Dermis blood vessel endothelial cell (primary cell): ENCODE measurements at regions not wholly inside any gene's neighbourhood (a gene's known extent, or its start where the extent isn't known, plus 50 kb on each side); places are given as distances from the start of the nearest gene placed in this dataset.

ENCODE experiments used
- DNase-seq: peaks from one replicate; pipeline ENCODE4 v3.0.0; 2010

DNA sequence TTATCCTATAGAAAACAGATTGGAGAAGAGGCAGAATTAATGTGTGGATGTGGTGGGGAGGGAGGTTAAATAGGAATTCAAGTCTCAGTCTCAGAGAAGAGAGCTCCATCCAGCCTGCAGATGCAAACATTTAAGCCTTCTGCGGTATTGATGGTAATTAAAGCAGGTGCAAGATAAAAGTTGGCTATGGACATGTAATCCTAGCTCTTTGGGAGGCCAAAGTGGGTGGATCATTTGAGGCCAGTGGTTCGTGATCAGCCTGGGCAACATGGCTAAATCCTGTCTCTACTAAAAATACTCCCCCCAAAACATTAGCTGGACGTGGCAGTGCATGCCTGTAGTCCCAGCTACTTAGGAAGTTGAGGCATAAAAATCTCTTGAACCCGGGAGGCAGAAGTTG lies 332.7 kb downstream of the PABPC4L start:
- no peak for DNase-seq

DNA sequence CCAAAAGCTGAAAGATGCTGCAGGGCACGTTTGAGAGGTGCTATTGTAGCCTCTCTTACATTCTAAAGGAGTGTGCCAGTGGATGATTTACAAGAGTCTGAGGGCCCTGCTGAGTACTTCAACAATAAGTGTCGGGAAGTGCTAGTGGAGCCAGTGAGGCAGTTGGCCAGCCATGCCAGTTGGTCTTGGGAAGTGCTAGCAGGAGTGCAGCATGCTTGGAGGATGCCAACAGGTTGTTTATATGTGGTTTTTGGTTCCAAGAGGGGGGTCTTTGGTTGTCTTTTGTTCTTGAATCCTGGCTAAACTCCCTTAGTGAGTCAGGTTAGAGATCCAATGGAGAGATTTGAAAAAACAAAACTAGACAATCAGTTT lies 335.3 kb downstream of the PABPC4L start:
- no peak for DNase-seq

DNA sequence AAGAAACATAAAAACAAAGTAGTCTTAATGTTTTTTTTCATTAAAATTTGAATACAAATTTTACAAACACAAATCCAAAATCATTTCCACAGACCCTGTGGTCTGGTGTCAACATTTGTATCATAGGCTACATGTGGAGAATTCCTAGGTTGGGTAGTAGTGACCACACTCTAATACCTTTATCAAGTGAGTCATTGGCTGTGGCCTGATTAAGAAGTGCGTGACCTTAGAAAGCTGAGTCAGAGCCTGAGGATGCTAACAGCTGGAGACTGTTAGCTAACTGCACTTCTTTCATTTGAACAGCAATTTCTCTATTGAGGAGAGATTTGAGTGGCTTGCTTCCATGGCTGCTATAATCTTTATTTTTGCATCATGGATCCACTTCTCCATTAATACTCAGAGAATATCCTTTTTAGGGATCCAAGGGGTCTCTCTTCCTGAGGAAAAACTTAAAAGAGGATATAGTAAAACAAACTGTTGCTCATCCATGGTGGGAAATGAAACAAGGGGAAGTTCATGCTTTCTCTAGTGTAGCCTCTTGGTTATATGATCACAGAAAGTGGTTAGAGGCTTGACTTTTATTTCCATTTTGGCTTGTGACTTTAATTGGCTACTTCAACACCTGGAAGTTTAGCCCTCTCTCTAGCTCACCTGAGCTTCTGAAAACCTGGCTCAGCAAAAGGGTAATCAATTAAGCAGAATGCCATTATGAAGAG lies 335.8 kb downstream of the PABPC4L start:
- DNase-seq = no peak

DNA sequence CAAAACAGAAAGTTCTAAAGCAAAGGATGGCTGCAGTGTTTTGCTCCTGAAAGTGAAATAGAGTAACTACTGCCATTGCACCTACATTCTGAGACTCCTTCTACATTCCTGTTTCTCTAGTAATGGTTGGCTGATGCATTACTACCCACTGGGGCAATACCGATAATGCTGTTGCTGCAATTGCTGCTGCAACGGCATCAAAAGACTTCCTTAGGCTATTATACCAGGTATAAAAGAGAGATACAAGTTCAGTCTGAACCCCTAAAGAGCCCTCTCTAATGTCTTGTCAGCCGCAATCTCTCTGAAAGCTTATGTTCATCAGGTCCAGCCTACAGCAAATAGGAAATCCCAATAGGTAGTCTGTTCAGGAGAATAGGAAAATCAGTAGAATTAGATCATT lies 338.4 kb downstream of the PABPC4L start:
- DNase-seq = no peak

DNA sequence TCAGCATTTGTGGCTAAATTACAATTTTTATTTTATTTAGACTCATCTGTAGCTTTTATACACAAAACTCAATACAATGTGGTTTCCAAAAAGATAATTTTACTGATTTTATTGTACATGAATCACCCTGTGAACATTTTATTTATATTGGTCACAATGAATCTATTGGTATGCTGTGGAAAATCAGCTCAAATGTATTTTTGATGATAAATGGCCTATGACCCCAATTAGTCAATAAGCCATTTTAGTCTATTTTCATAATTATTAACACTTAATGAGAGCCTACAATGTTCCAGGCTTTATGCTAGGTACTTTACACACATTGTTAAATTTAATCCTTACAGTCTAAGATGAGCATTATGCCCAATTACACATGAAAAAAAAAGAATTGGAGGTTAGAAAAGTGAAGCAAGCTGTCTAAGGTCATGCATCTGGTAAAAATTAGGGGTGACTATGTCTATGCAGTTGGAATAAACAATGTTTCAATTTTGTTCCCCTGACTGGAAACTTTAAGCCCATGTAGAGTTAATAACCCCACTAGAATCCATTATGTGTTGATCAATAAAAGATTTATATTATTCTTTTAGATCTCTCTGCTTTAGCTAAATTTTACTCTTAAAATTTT lies 344.7 kb downstream of the PABPC4L start:
- DNase-seq = no peak

DNA sequence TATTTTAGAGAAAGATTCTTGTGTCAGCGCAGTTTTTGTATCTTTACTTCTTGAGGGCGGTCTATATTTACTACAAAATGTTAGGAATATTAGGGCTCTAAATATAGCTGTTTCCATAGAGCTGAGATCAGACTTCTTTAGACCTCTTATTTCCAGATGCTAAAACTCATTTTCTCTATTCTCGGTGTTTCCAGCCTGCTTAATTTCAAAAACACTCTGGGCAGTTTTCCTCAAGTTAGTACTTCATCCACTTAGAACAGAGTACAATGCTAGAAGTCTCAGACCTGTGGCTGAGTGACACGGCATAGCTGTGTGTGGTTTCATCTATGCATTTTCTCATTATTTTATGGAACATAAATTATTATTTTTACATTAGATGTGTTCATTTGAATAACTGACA lies 346.6 kb downstream of the PABPC4L start:
- no peak for DNase-seq

DNA sequence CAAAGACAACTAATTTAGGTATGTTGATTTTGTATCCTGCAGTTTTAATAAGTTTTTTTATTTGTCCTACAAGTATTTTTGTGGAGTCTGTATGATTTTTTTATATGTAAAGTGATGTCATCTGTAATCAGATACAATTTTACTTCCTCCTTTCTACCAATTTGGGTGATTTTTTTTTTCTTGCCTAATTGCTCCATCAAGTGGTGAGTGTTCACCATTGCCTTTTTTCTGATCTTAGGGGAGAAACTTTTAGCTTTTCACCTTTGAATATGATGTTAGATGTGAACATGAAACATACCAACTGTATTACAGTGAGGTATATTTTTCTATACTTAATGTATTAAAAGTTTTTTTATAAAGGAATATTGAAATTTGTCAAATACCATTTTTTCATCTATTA lies 362.3 kb downstream of the PABPC4L start:
- DNase-seq = no peak

DNA sequence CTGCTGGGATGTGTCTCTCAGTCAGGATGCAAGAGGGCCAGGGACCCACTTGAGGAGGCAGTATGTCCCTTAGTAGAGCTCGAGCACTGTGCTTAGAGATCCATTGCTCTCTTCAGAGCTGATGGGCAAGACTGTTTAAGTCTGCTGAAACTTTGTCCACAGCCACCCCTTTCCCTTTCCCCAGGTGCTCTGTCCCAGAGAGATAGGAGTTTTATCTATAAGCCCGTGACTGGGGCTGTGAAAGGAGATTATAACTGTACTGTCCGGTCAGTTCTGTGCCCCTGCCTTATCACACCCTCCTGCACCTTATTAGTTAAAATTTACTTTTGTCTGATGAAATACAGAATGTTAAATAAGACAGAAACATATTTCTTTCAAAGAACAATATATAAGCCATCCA lies 378.4 kb downstream of the PABPC4L start:
- no peak for DNase-seq

DNA sequence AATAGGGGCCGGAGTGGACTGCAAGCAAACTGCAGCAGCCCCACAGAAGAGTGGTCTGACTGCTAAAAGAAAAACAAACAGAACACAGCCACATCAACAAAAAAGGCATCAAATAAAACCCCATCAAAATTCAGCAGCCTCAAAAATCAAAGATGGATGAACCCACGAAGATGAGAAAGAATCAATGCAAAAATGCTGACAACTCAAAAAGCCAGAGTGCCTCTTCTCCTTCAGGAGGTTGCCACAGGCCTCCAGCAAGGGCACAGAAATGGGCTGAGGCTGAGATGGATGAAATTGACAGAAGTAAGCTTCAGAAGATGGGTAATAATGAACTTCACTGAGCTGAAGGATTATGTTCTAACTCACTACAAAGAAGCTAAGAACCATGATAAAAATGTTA lies 388.6 kb downstream of the PABPC4L start:
- no peak for DNase-seq

DNA sequence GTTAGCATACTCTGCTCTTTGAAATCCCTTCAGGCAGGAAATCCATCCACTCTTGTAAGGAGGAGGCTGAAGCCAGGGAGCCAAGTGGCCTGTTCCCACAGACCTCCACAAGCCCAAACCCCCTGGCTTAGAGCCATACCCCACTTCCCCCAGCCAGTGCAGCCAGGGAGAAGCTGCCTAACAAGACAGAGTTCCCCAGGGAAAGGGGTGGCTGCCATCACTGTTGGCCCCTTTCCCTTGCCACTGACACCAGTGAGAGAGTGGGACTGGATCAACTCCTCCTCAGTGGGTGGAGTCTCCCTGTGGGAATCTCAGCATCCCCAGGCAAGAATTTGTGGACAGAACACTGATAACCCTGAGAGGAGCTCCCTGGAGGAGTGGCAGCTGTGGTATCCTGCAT lies 389.4 kb downstream of the PABPC4L start:
- no peak for DNase-seq

DNA sequence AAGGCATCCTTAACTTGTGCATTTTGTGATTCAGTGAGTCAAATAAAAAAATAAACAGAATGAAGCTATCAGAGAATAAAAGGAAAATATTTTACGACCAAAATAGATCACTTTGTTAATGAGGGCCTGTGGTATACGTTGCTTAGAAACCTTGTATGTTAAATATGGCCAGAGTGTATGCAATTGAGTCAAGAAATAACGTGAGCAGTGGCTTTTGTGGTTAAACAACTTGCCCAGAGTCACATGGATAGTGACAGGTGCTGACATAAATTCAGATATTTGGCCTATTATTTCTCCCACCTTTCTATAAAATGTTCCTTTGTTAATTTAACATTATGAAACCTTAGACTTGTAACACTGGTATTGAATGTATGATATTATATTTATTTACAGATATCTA lies 393.4 kb downstream of the PABPC4L start:
- no peak for DNase-seq

DNA sequence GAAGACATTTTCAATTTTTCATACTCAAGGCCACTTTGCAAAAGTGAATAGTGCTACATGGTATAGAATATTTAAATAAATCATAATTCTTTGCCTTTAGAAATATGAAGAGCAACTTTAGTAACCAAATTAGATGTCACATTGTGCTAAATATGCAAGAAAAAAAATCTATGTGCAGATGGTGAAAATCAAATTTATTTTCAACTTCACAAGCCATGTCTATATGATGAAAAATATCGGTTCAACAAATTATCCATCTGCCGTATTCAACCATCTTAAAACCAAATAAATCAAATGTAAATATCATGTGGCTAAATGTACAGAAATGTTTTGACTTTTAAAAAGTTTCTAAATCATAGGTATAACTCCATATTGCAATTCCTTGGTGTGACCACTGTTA lies 398.2 kb downstream of the PABPC4L start:
- DNase-seq = no peak

DNA sequence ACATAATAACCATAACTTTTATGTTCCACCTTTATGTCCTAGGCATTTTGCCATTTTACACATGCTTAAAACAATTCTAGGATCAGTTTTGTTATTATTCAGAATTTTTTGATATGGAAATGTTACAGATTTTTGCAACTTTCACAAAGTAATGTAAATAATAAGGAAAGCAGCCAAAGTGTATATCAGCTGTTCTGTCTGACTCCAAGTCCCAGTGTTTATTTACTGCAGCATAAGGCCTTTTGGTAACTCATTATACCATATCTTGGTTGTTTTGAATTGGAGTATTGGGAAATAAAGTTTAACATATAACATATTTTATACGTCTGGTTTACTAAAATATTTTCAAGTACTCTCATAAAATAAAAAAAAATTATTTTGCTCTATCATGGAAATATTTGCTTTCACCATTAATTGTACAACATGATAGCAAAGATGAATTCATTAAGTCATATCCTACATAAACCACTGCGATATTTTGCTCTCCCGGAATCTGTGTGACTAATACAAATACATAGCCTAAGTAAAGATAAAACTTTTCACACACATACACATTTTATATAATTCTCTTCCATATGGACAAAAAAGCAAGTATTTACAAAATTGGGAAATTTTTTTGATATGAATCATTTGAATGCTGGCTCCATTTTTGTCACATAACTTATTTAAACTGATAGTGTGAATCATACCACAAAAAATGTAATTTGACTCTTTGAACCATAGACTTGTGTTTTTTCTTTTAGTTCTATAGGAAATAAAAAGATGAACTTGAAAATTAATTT lies 399.0 kb downstream of the PABPC4L start:
- no peak for DNase-seq

DNA sequence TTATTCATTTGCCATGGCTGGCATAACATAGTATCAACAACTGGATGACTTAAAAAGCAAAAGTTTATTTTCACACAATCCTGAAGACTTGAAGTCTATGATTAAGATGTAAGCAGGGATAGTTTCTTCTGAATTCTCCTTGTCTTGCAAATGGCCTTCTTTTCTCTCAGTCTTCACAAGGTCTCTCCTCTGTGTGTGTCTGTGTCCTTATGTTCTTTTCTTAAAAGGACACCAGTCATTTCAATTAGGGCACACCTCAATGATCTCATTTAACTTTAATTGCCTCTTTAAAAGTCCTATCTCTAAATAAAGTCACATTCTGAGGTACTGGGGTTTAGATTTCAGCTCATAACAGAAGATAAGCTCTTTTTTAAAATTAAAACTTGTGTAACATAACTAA lies 399.7 kb downstream of the PABPC4L start:
- DNase-seq = no peak

DNA sequence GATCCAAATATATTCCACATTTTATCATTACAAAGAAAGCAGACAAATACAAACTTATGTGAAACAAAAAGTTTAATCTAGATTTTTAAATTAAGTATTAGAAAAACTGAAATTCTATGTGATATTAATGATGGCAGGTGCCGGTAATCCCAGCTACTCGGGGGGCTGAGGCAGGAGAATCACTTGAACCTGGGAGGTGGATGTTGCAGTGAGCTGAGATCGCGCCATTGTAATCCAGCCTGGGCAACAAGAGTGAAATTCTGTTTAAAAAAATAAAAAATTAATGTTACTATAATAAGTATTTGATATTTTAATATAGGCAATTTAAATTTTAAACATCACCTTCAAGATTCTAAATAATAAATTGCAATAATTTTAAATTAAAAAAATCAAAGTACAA lies 400.6 kb downstream of the PABPC4L start:
- DNase-seq = no peak

DNA sequence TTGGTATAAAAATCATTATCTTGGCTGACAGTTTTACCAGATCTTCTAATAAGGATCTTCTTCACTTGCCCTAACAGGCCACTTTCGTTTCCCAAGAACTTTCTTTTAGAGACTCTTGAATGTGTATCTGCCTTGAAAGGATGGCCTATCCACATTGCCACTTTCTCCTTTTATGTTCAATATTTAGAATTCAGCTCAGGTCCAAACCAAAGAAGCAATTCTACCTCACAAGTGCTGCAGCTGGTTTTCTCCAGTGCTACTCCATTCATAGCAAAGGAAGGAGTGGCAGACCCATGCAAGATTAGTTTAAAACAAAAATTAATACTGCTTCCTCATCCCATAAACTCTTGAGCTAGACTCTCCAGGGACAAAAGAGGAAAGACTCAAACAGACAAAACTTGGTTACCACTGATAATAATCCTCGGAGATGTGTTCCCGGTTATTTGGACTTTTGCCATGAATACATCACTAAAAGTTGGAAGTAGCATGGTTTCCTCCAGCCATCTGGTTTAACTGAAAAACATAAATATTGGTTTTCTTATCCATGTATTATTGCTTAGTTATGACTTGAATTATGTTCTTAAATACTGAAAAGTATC lies 401.8 kb downstream of the PABPC4L start:
- no peak for DNase-seq

DNA sequence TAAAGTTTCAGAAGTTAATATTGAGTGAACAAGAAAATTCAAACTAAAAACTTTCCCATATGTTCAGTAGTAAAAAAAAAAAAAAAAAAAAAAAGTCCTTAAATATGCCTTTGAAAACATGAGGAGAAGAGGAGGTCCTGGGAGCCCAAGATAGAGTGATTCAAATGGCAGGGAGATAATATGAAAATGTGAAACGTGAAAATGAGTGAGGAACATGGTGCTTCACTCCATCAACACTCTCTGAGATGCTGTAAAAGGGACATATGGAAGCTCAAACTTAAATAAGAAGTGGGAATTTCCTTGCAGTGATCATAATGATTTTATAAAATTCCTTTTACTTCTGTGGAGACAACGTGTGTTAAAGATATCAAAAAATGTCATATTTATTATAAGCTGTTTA lies 423.9 kb downstream of the PABPC4L start:
- no peak for DNase-seq

DNA sequence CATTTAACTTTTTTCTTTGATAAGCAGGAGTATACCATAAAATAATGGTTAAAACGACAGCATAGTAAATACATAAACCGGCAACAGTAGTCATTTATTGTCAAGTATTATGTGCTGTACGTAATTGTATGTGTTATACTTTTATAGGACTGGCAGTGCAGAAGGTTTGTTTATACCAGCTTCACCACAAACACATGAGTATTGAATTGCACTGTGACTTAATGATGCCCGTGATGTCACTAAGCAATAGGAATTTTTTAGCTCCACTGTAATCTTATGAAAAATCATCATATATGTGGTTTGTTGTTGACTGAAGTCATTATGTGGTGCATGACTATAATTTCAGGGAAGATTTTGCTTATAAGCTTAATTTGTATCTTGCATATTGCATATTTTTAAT lies 424.6 kb downstream of the PABPC4L start:
- no peak for DNase-seq

DNA sequence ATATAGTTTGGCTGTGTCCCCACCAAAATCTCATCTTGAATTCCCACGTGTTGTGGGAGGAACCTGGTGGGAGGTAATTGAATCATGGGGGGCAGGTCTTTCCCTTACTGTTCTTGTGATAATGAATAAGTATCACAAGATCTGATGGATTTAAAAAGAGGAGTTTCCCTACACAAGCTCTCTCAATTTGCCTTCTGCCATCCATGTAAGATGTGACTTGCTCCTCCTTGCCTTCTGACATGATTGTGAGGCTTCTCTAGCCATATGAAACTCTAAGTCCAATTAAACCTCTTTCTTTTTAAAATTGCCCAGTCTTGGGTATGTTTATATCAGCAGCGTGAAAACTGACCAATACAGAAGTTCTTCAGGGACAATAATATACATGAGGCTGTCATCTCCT lies 425.1 kb downstream of the PABPC4L start:
- DNase-seq = no peak

DNA sequence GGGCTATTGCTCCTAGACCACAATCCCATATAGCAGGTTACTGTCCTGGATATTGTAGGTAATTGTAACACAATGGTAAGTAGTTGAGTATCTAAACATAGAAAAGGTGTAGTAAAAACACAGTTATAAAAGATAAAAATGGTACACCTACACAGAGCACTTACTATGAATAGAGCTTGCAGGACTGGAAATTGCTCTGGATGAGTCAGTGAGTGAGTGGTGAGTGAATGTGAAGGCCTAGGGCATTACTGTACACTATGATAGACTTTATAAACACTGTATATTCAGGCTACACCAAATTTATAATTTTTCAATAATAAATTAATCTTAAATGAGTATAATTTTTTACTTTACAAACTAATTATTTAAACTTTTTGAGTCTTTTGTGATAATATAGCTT lies 425.7 kb downstream of the PABPC4L start:
- DNase-seq = no peak

DNA sequence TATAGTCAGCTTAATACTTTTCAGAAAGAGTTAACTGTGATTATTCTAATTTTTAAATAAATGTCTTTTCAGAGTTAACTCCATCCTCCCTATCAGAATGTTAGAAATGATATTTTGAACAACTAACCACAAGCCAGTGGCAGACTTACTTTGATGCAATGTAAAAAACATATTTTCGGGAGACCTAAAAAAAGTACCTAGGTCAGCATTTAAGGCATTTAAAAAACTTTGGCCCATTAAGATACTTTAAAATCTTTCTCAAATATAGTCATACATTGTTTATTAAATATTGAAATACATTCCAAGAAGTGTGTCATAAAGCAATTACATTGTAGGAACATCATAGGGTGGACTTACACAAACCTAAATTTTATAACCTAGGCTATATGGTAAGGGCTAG lies 426.1 kb downstream of the PABPC4L start:
- no peak for DNase-seq

DNA sequence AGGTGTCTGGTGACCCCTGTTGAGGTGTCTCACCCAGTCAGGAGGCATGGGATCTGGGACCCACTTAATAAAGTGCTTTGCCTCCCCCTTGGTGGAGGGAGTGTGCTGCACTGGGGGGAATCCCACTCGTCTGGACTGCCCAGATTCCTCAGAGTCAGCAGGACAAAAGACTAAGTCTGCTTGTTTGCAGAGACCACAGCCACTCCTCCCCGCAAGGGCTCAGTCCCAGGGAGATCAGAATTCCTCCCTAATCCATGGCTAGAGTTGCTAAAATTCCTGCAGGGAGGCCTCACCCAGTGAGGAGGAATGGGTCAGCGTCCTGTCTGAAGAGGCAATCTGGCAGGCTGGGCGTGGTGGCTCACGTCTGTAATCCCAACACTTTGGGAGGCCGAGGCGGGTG lies 442.2 kb downstream of the PABPC4L start:
- no peak for DNase-seq

DNA sequence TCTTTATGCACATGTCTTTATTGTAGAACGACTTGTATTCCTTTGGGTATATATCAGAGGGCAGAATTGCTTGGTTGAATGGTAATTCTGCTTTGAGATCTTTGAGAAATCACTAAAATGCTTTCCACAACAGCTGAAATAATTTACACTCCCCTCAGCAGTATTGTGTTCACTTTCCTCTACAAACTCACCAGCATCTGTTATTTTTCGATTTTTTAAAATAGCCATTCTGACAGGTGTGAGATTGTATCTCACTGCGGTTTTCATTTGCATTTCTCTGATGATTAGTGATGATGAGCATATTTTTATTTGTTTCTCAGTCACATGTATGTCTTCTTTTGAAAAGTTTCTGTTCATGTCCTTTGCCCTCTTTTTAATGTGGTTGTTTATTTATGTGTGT lies 459.8 kb downstream of the PABPC4L start:
- DNase-seq = no peak

DNA sequence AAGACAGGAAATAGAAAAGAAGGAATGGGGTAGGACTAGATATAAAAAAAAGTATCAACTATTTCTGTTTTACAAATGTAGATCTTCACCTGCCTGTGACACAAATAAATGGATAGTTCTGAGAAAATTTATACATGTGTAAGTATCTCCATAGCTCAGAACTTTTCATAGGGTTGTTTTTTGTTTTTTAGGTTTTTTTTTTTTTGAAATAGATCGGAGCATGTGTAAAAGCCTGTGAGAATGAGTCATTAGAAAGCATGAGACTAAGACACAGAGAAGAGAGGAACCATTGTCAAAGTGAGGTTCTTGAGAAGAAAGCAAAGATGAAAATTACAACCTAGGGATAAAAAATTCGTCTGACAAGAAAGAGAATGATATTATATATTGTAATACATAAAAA lies 481.6 kb downstream of the PABPC4L start:
- no peak for DNase-seq
